H9 (cell line): ENCODE measurements at regions not wholly inside any gene's neighbourhood (a gene's known extent, or its start where the extent isn't known, plus 50 kb on each side); places are given as distances from the start of the nearest gene placed in this dataset.

ENCODE experiments used
- DNase-seq: peaks from one replicate; pipeline ENCODE4 v3.0.0-alpha.2; 2017
- H2AFZ ChIP-seq: one replicate; pipeline ENCODE4 v1.6.1; 2013; ENCODE audit warnings: mild to moderate bottlenecking, low read length, control low read depth, moderate library complexity
- H2AK5ac ChIP-seq: 2 replicates; pipeline ENCODE4 v1.6.1; 2013; ENCODE audit warnings: low read length, control low read depth, mixed read lengths; ENCODE audit not compliant: insufficient read length
- H2BK120ac ChIP-seq: one replicate; pipeline ENCODE4 v1.6.1; 2013; ENCODE audit warnings: low read depth, mild to moderate bottlenecking, low read length, control low read depth, inconsistent platforms; ENCODE audit not compliant: poor library complexity, severe bottlenecking
- H2BK12ac ChIP-seq: 2 replicates; pipeline ENCODE4 v1.6.1; 2013; ENCODE audit warnings: low read length, control low read depth, mixed read lengths, low read depth; ENCODE audit not compliant: insufficient read length
- H2BK15ac ChIP-seq: 2 replicates; pipeline ENCODE4 v1.6.1; 2013; ENCODE audit warnings: low read depth, low read length, control low read depth
- H2BK20ac ChIP-seq: one replicate; pipeline ENCODE4 v1.6.1; 2013; ENCODE audit warnings: low read depth, mild to moderate bottlenecking, low read length, control low read depth, inconsistent platforms; ENCODE audit not compliant: poor library complexity, severe bottlenecking
- H2BK5ac ChIP-seq: 2 replicates; pipeline ENCODE4 v1.6.1; 2013; ENCODE audit warnings: low read length, control low read depth, mixed read lengths; ENCODE audit not compliant: insufficient read length
- H3K14ac ChIP-seq: 2 replicates; pipeline ENCODE4 v1.6.1; 2013; ENCODE audit warnings: low read length, control low read depth; ENCODE audit not compliant: insufficient read depth
- H3K18ac ChIP-seq: 2 replicates; pipeline ENCODE4 v1.6.1; 2013; ENCODE audit warnings: low read depth, mild to moderate bottlenecking, mixed read lengths, low read length, control low read depth; ENCODE audit not compliant: insufficient read length
- H3K23ac ChIP-seq: 2 replicates; pipeline ENCODE4 v1.6.1; 2013; ENCODE audit warnings: low read length, control low read depth, mixed read lengths, low read depth; ENCODE audit not compliant: insufficient read length
- H3K23me2 ChIP-seq: 2 replicates; pipeline ENCODE4 v1.6.1; 2013; ENCODE audit warnings: low read depth, mild to moderate bottlenecking, mixed read lengths, low read length, control low read depth; ENCODE audit not compliant: insufficient read length, poor library complexity, severe bottlenecking
- H3K27ac ChIP-seq: 2 replicates; pipeline ENCODE4 v1.5.1; 2013; ENCODE audit warnings: low read length, control low read depth, mixed read lengths, low read depth; ENCODE audit not compliant: insufficient read length
- H3K27me3 ChIP-seq: 2 replicates; pipeline ENCODE4 v1.6.1; 2013; ENCODE audit warnings: low read length, control low read depth, inconsistent platforms; ENCODE audit not compliant: insufficient read depth
- H3K4ac ChIP-seq: 2 replicates; pipeline ENCODE4 v1.6.1; 2013; ENCODE audit warnings: low read depth, mild to moderate bottlenecking, control low read depth, inconsistent platforms, low read length, moderate library complexity
- H3K4me1 ChIP-seq: 2 replicates; pipeline ENCODE4 v1.6.1; 2013; ENCODE audit warnings: low read length, control low read depth, inconsistent platforms; ENCODE audit not compliant: insufficient read depth
- H3K4me2 ChIP-seq: 2 replicates; pipeline ENCODE4 v1.6.1; 2013; ENCODE audit warnings: low read length, control low read depth, mixed read lengths; ENCODE audit not compliant: insufficient read length, insufficient read depth
- H3K56ac ChIP-seq: 2 replicates; pipeline ENCODE4 v1.6.1; 2013; ENCODE audit warnings: low read depth, mild to moderate bottlenecking, mixed read lengths, low read length, control low read depth; ENCODE audit not compliant: insufficient read length
- H3K79me1 ChIP-seq: 2 replicates; pipeline ENCODE4 v1.6.1; 2013; ENCODE audit warnings: low read depth, mild to moderate bottlenecking, moderate library complexity, low read length, control low read depth, inconsistent platforms; ENCODE audit not compliant: insufficient read depth, poor library complexity, severe bottlenecking
- H3K79me2 ChIP-seq: 2 replicates; pipeline ENCODE4 v1.6.1; 2013; ENCODE audit warnings: low read length, control low read depth, inconsistent platforms; ENCODE audit not compliant: insufficient read depth
- H3K9ac ChIP-seq: 2 replicates; pipeline ENCODE4 v1.6.1; 2013; ENCODE audit warnings: low read length, control low read depth, mixed read lengths; ENCODE audit not compliant: insufficient read length; ENCODE audit errors: extremely low read depth
- H3K9me3 ChIP-seq: one replicate; pipeline ENCODE4 v1.6.1; 2013; ENCODE audit warnings: low read depth, low read length, inconsistent platforms; ENCODE audit not compliant: control insufficient read depth
- H3T11ph ChIP-seq: one replicate; pipeline ENCODE4 v1.6.1; 2013; ENCODE audit warnings: mild to moderate bottlenecking, low read length, control low read depth, inconsistent platforms
- H4K20me1 ChIP-seq: one replicate; pipeline ENCODE4 v1.6.1; 2013; ENCODE audit not compliant: control insufficient read depth, insufficient read length, insufficient read depth
- H4K5ac ChIP-seq: 2 replicates; pipeline ENCODE4 v1.6.1; 2013; ENCODE audit warnings: low read depth, mild to moderate bottlenecking, mixed read lengths, low read length, control low read depth; ENCODE audit not compliant: insufficient read length
- H4K8ac ChIP-seq: replicated peaks from 2 replicates; pipeline ENCODE4 v1.6.1; 2013; ENCODE audit warnings: low read length, control low read depth, mixed read lengths, low read depth; ENCODE audit not compliant: insufficient read length
- H4K91ac ChIP-seq: 2 replicates; pipeline ENCODE4 v1.6.1; 2013; ENCODE audit warnings: low read depth, mild to moderate bottlenecking, moderate library complexity, mixed read lengths, low read length, control low read depth; ENCODE audit not compliant: insufficient read length
- H3K27ac Mint-ChIP-seq, 3 experiments: 2 replicates in 2 of 3; 3 replicates in 1 of 3; pipeline ENCODE4 v1.8.0; 2020 to 2021; ENCODE audit warnings: mixed read lengths in 3 of 3, mild to moderate bottlenecking in 1 of 3, moderate library complexity in 1 of 3
- H3K27me3 Mint-ChIP-seq: 2 replicates; pipeline ENCODE4 v1.8.0; 2021; ENCODE audit warnings: low read depth, mild to moderate bottlenecking, moderate library complexity, mixed read lengths
- H3K36me3 Mint-ChIP-seq, 3 experiments: 2 replicates in 2 of 3; 3 replicates in 1 of 3; pipeline ENCODE4 v1.8.0; 2020 to 2021; ENCODE audit warnings: low read depth in 3 of 3, mixed read lengths in 3 of 3; ENCODE audit not compliant: insufficient read depth in 1 of 3
- H3K4me1 Mint-ChIP-seq, 2 experiments: 2 replicates each; pipeline ENCODE4 v1.8.0; 2020; ENCODE audit warnings: mixed read lengths in 2 of 2
- H3K4me3 Mint-ChIP-seq, 2 experiments: 2 replicates in 1 of 2; 3 replicates in 1 of 2; pipeline ENCODE4 v1.8.0; 2020 to 2021; ENCODE audit warnings: mild to moderate bottlenecking in 2 of 2, mixed read lengths in 2 of 2, moderate library complexity in 1 of 2
- H3K9me3 Mint-ChIP-seq, 2 experiments: 2 replicates in 1 of 2; 3 replicates in 1 of 2; pipeline ENCODE4 v1.8.0; 2020; ENCODE audit warnings: mild to moderate bottlenecking in 2 of 2, mixed read lengths in 2 of 2, moderate library complexity in 1 of 2
- CTCF ChIP-seq: fragments of 200-600 bp; sonication (generic); conservative IDR thresholded peaks from 3 replicates; pipeline ENCODE4 v1.8.0; 2021; ENCODE audit warnings: antibody characterized with exemption, mild to moderate bottlenecking
- WGBS: extraction: QIAGEN DNeasy Blood & Tissue Kit; methylation state at CpG from one replicate; pipeline ENCODE4 v1.1.7; 2013; ENCODE audit warnings: missing lambda C conversion rate, low lambda C conversion rate, mixed read lengths; ENCODE audit not compliant: insufficient read length; ENCODE audit errors: extremely low coverage; 5-methylcytosine and 5-hydroxymethylcytosine counted together

DNA sequence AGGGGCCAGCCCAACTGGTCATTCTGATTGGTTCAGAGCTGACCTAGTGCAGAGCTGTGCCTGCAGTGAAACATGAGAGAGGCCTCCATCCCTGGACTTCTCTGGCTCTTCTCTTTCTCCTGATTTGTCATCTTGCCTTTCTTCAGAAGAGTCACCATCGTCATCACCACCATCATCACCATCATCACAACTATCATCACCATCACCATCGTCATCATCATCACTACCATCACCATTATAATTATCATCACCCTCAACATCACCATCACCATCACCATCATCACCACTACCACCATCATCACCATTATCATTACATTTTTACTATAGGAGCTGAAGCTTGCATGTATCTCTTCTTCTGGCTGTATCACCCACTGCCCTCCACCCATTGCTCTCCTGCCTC lies 94.5 kb upstream of the FAM20A start:
- Histone ChIP-seq H3K14ac (no peak overlapping the region), H3K23ac (no peak overlapping the region), H2BK5ac (no peak overlapping the region), H2BK15ac (no peak overlapping the region), H4K91ac (no peak overlapping the region), H3K23me2 (no peaks in the 10 kb centered on the region), H3K79me1 (no peaks in the 10 kb centered on the region), H4K8ac (no peak overlapping the region), H2BK120ac (no peak overlapping the region), H3K56ac (no peak overlapping the region), H2BK12ac (no peak overlapping the region), H3K4me1 (0 out of 2 replicates have a peak, but pooled peaks cover 2% of the 10 kb centered on the region), H4K20me1 (no peaks in the 10 kb centered on the region), H3K79me2 (no peaks in the 10 kb centered on the region), H3T11ph (no peak overlapping the region), H2BK20ac (no peak overlapping the region), H3K4me2 (no peak overlapping the region), H3K4ac (no peak overlapping the region), H2AK5ac (no peak overlapping the region), H3K27ac (no peak overlapping the region), H3K27me3 (no peaks in the 10 kb centered on the region), H2AFZ (no peak overlapping the region), H3K9ac (no peak overlapping the region), H3K18ac (no peak overlapping the region), H4K5ac (no peak overlapping the region), H3K9me3 (no peaks in the 10 kb centered on the region)
- peaks cover 3% of the 10 kb centered on the region for H3K27me3 Mint-ChIP-seq
- 0 out of 4 replicates have a peak, but pooled peaks cover 0 to 3% of the 10 kb centered on the region in 2 experiments for H3K4me1 Mint-ChIP-seq
- TF ChIP-seq CTCF, result no peak
- H3K36me3 Mint-ChIP-seq, result peaks cover 0 to 9% (median 3%) of the 10 kb centered on the region in 3 experiments; a peak in 2 of 7 replicates
- DNase-seq, result no peak
- H3K27ac Mint-ChIP-seq, result no peak overlapping the region
- peaks cover 0 to under 1% of the 10 kb centered on the region in 2 experiments; a peak in 3 of 5 replicates for H3K9me3 Mint-ChIP-seq
- H3K4me3 Mint-ChIP-seq, result no peak overlapping the region
- 100% methylated on average over 1 of the region's 2 CpGs for WGBS
